ENCODE measurements at regions not wholly inside any gene's neighbourhood (a gene's known extent, or its start where the extent isn't known, plus 50 kb on each side); places are given as distances from the start of the nearest gene placed in this dataset.

DNA sequence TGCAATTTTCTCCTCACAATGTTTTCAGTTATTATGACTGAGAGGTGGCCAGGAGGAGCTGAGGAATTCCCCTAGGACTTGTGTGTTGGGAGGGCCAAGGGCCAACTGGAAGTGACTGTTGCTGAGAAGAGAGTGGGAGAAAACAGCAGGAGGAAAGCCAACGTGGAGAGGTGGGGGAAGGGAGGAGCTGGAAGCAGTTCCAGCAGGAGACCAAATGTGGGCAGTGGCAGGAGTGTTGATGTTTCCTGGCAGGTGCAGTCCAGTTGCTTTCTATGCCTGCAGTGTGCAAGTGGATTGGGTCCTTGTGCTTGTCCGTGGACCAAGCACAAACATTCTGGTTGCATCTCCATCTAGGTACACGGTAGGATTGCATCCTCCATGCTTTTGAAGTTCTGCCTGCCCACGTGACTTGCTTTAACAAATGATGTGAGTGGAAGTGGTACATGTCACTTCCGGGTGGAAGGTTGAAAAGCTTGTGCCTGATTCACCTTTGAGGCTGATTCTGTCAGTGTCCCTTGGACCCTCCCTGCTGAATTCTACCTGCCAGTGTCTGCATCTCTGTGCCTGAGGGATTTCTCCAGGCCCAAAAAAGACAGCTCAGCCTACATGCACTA, 54.7 kb upstream of the CRHR1 start:
- TF ChIP-seq, protein P1, sequence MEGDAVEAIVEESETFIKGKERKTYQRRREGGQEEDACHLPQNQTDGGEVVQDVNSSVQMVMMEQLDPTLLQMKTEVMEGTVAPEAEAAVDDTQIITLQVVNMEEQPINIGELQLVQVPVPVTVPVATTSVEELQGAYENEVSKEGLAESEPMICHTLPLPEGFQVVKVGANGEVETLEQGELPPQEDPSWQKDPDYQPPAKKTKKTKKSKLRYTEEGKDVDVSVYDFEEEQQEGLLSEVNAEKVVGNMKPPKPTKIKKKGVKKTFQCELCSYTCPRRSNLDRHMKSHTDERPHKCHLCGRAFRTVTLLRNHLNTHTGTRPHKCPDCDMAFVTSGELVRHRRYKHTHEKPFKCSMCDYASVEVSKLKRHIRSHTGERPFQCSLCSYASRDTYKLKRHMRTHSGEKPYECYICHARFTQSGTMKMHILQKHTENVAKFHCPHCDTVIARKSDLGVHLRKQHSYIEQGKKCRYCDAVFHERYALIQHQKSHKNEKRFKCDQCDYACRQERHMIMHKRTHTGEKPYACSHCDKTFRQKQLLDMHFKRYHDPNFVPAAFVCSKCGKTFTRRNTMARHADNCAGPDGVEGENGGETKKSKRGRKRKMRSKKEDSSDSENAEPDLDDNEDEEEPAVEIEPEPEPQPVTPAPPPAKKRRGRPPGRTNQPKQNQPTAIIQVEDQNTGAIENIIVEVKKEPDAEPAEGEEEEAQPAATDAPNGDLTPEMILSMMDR (IDR thresholded peaks at IDR 0.05) = no peak
- no peak for TF ChIP-seq POLR2A (IDR thresholded peaks at IDR 0.05)
